CD14-positive monocyte (primary cell): ENCODE measurements at regions not wholly inside any gene's neighbourhood (a gene's known extent, or its start where the extent isn't known, plus 50 kb on each side); places are given as distances from the start of the nearest gene placed in this dataset.

Experiments used
- DNase-seq, 3 donors: peaks; one replicate each; pipeline ENCODE4 v3.0.0-alpha.2; 2011 to 2022
- H2AFZ ChIP-seq: 2 replicates; pipeline ENCODE4 v1.6.0; 2012; ENCODE audit warnings: mild to moderate bottlenecking, low read depth, low read length, inconsistent platforms; ENCODE audit not compliant: insufficient read depth, poor library complexity, severe bottlenecking
- H3K27ac ChIP-seq, 2 donors: 1 replicate in 1 of 2; 2 replicates in 1 of 2; pipeline ENCODE4 v1.5.1; 2012 to 2013; ENCODE audit warnings: low read length in 2 of 2, control low read depth in 1 of 2, inconsistent platforms in 1 of 2, low read depth in 1 of 2, mild to moderate bottlenecking in 1 of 2
- H3K27me3 ChIP-seq, 2 donors: one replicate each; pipeline versions ENCODE4 v1.6.0 to v1.6.1; 2011 to 2013; ENCODE audit warnings: low read length in 2 of 2; ENCODE audit not compliant: control insufficient read depth in 2 of 2, insufficient read depth in 2 of 2
- H3K36me3 ChIP-seq, 2 donors: replicated peaks in 1 of 2; 1 replicate in 1 of 2; 2 replicates in 1 of 2; pipeline versions ENCODE4 v1.5.1 to v1.6.1; 2012 to 2013; ENCODE audit warnings: low read length in 2 of 2, control low read depth in 1 of 2, inconsistent platforms in 1 of 2, mild to moderate bottlenecking in 1 of 2; ENCODE audit not compliant: insufficient read depth in 2 of 2, control insufficient read depth in 1 of 2
- H3K4me1 ChIP-seq, 2 donors: 1 replicate in 1 of 2; 2 replicates in 1 of 2; pipeline versions ENCODE4 v1.5.1 to v1.6.1; 2012 to 2013; ENCODE audit warnings: low read length in 2 of 2, control low read depth in 1 of 2, inconsistent platforms in 1 of 2, mild to moderate bottlenecking in 1 of 2, moderate library complexity in 1 of 2; ENCODE audit not compliant: insufficient read depth in 2 of 2, control insufficient read depth in 1 of 2
- H3K4me2 ChIP-seq: replicated peaks from 2 replicates; pipeline ENCODE3; 2012; ENCODE audit warnings: low read length, moderate library complexity, mild to moderate bottlenecking; ENCODE audit not compliant: poor library complexity, severe bottlenecking; ENCODE audit errors: extremely low read depth
- H3K4me3 ChIP-seq, 3 experiments: fragments of 200-600 bp in 1 of 3; sonication (generic) in 1 of 3; replicated peaks in 1 of 3; 1 replicate in 2 of 3; 2 replicates in 1 of 3; pipeline ENCODE4 v1.5.1; 2011 to 2013; ENCODE audit warnings: low read length in 3 of 3, mild to moderate bottlenecking in 3 of 3, control low read depth in 2 of 3, low read depth in 2 of 3, inconsistent platforms in 1 of 3, moderate library complexity in 1 of 3
- H3K79me2 ChIP-seq: 2 replicates; pipeline ENCODE4 v1.6.0; 2012; ENCODE audit warnings: mild to moderate bottlenecking, control low read depth, inconsistent platforms, low read length, moderate library complexity; ENCODE audit not compliant: insufficient read depth
- H3K9ac ChIP-seq: 2 replicates; pipeline ENCODE4 v1.6.0; 2017; ENCODE audit warnings: low read length, mild to moderate bottlenecking; ENCODE audit not compliant: insufficient read depth, poor library complexity, severe bottlenecking
- H3K9me3 ChIP-seq, 2 donors: replicated peaks in 1 of 2; 1 replicate in 1 of 2; 2 replicates in 1 of 2; pipeline versions ENCODE4 v1.5.1 to v1.6.1; 2012 to 2013; ENCODE audit warnings: low read length in 2 of 2, control low read depth in 1 of 2; ENCODE audit not compliant: control insufficient read depth in 1 of 2, insufficient read depth in 1 of 2
- H4K20me1 ChIP-seq: 2 replicates; pipeline ENCODE4 v1.6.0; 2012; ENCODE audit warnings: mild to moderate bottlenecking, low read length, control low read depth, moderate library complexity; ENCODE audit not compliant: insufficient read depth
- H3K27ac Mint-ChIP-seq, 7 donors: one replicate each; pipeline ENCODE4 v1.8.0; 2020; ENCODE audit warnings: mild to moderate bottlenecking in 7 of 7, mixed read lengths in 7 of 7, moderate library complexity in 6 of 7, inconsistent platforms in 2 of 7
- H3K27me3 Mint-ChIP-seq, 3 donors: one replicate each; pipeline ENCODE4 v1.8.0; 2021 to 2022; ENCODE audit warnings: low read depth in 3 of 3, mild to moderate bottlenecking in 3 of 3, mixed read lengths in 3 of 3, moderate library complexity in 3 of 3, inconsistent platforms in 1 of 3
- H3K36me3 Mint-ChIP-seq, 2 donors: one replicate each; pipeline ENCODE4 v1.8.0; 2020; ENCODE audit warnings: mixed read lengths in 2 of 2, inconsistent platforms in 1 of 2, mild to moderate bottlenecking in 1 of 2
- H3K4me1 Mint-ChIP-seq: one replicate; pipeline ENCODE4 v1.8.0; 2020; ENCODE audit warnings: mild to moderate bottlenecking, mixed read lengths
- H3K4me3 Mint-ChIP-seq, 2 donors: one replicate each; pipeline ENCODE4 v1.8.0; 2020; ENCODE audit warnings: mild to moderate bottlenecking in 2 of 2, mixed read lengths in 2 of 2, moderate library complexity in 1 of 2
- H3K9me3 Mint-ChIP-seq, 7 donors: one replicate each; pipeline ENCODE4 v1.8.0; 2020 to 2022; ENCODE audit warnings: mixed read lengths in 7 of 7, mild to moderate bottlenecking in 6 of 7, moderate library complexity in 6 of 7, inconsistent platforms in 2 of 7
- CTCF ChIP-seq: fragments of 200-600 bp; IDR thresholded peaks from one replicate; pipeline ENCODE4 v1.8.0; 2022; ENCODE audit warnings: antibody characterized with exemption, mild to moderate bottlenecking
- WGBS: methylation state at CpG from one replicate; pipeline ENCODE4 v1.1.5; 2013; ENCODE audit warnings: missing lambda C conversion rate; ENCODE audit not compliant: insufficient coverage; 5-methylcytosine and 5-hydroxymethylcytosine counted together
- intact Hi-C, 2 donors: fragments of 100-400 bp; cut with micrococcal nuclease; formaldehyde crosslinking; loops; one replicate each; pipeline versions ENCODE4 v1.15.0 to v1.15.1; 2023

GRCh38 chr3:132203889-132204596 is 113.2 kb upstream of the ACP3 start:
- no peaks in the 10 kb centered on the region for H3K79me2 ChIP-seq
- intact Hi-C loops: no loop called here
- Mint-ChIP-seq H3K27me3 (peaks cover under 1 to 2% (median 1%) of the 10 kb centered on the region in 3 donors), H3K36me3 (no peaks in the 10 kb centered on the region), H3K27ac (no peak overlapping the region), H3K9me3 (no peaks in the 10 kb centered on the region), H3K4me1 (no peaks in the 10 kb centered on the region), H3K4me3 (no peak overlapping the region)
- no peaks in the 10 kb centered on the region for H4K20me1 ChIP-seq
- H3K9ac ChIP-seq: no peak overlapping the region
- no peaks in the 10 kb centered on the region for H3K4me1 ChIP-seq
- TF ChIP-seq CTCF: no peak
- no peaks in the 10 kb centered on the region for H3K27me3 ChIP-seq
- no peak for DNase-seq
- H3K27ac ChIP-seq: no peak overlapping the region
- H3K36me3 ChIP-seq: no peaks in the 10 kb centered on the region
- WGBS: 80% methylated on average over 1 of the region's 3 CpGs
- no peaks in the 10 kb centered on the region for H3K9me3 ChIP-seq
- H3K4me2 ChIP-seq: no peak overlapping the region
- H2AFZ ChIP-seq: no peak overlapping the region
- no peak overlapping the region for H3K4me3 ChIP-seq

GRCh38 chr3:132205609-132206008 is 111.6 kb upstream of the ACP3 start:
- Histone ChIP-seq H3K4me1 (no peaks in the 10 kb centered on the region), H2AFZ (no peak overlapping the region), H3K4me2 (no peak overlapping the region), H3K27ac (no peak overlapping the region), H3K9me3 (no peaks in the 10 kb centered on the region), H3K79me2 (no peaks in the 10 kb centered on the region), H3K4me3 (no peak overlapping the region), H4K20me1 (no peaks in the 10 kb centered on the region), H3K36me3 (no peaks in the 10 kb centered on the region), H3K27me3 (no peaks in the 10 kb centered on the region), H3K9ac (no peak overlapping the region)
- Mint-ChIP-seq H3K4me3 (no peak overlapping the region), H3K36me3 (no peaks in the 10 kb centered on the region), H3K27me3 (peaks cover 1 to 4% (median 3%) of the 10 kb centered on the region in 3 donors), H3K27ac (no peak overlapping the region), H3K4me1 (peaks cover 8% of the 10 kb centered on the region), H3K9me3 (no peaks in the 10 kb centered on the region)
- no peak for TF ChIP-seq CTCF
- intact Hi-C loops: no loop called here
- DNase-seq: no peak
